CD14-positive monocyte (primary cell): ENCODE measurements at regions not wholly inside any gene's neighbourhood (a gene's known extent, or its start where the extent isn't known, plus 50 kb on each side); places are given as distances from the start of the nearest gene placed in this dataset.

ENCODE experiments used
- DNase-seq, 3 donors: peaks; one replicate each; pipeline ENCODE4 v3.0.0-alpha.2; 2011 to 2022
- H2AFZ ChIP-seq: 2 replicates; pipeline ENCODE4 v1.6.0; 2012; ENCODE audit warnings: mild to moderate bottlenecking, low read depth, low read length, inconsistent platforms; ENCODE audit not compliant: insufficient read depth, poor library complexity, severe bottlenecking
- H3K27ac ChIP-seq, 2 donors: 1 replicate in 1 of 2; 2 replicates in 1 of 2; pipeline ENCODE4 v1.5.1; 2012 to 2013; ENCODE audit warnings: low read length in 2 of 2, control low read depth in 1 of 2, inconsistent platforms in 1 of 2, low read depth in 1 of 2, mild to moderate bottlenecking in 1 of 2
- H3K27me3 ChIP-seq, 2 donors: one replicate each; pipeline versions ENCODE4 v1.6.0 to v1.6.1; 2011 to 2013; ENCODE audit warnings: low read length in 2 of 2; ENCODE audit not compliant: control insufficient read depth in 2 of 2, insufficient read depth in 2 of 2
- H3K36me3 ChIP-seq, 2 donors: replicated peaks in 1 of 2; 1 replicate in 1 of 2; 2 replicates in 1 of 2; pipeline versions ENCODE4 v1.5.1 to v1.6.1; 2012 to 2013; ENCODE audit warnings: low read length in 2 of 2, control low read depth in 1 of 2, inconsistent platforms in 1 of 2, mild to moderate bottlenecking in 1 of 2; ENCODE audit not compliant: insufficient read depth in 2 of 2, control insufficient read depth in 1 of 2
- H3K4me1 ChIP-seq, 2 donors: 1 replicate in 1 of 2; 2 replicates in 1 of 2; pipeline versions ENCODE4 v1.5.1 to v1.6.1; 2012 to 2013; ENCODE audit warnings: low read length in 2 of 2, control low read depth in 1 of 2, inconsistent platforms in 1 of 2, mild to moderate bottlenecking in 1 of 2, moderate library complexity in 1 of 2; ENCODE audit not compliant: insufficient read depth in 2 of 2, control insufficient read depth in 1 of 2
- H3K4me2 ChIP-seq: replicated peaks from 2 replicates; pipeline ENCODE3; 2012; ENCODE audit warnings: low read length, moderate library complexity, mild to moderate bottlenecking; ENCODE audit not compliant: poor library complexity, severe bottlenecking; ENCODE audit errors: extremely low read depth
- H3K4me3 ChIP-seq, 3 experiments: fragments of 200-600 bp in 1 of 3; sonication (generic) in 1 of 3; replicated peaks in 1 of 3; 1 replicate in 2 of 3; 2 replicates in 1 of 3; pipeline ENCODE4 v1.5.1; 2011 to 2013; ENCODE audit warnings: low read length in 3 of 3, mild to moderate bottlenecking in 3 of 3, control low read depth in 2 of 3, low read depth in 2 of 3, inconsistent platforms in 1 of 3, moderate library complexity in 1 of 3
- H3K79me2 ChIP-seq: 2 replicates; pipeline ENCODE4 v1.6.0; 2012; ENCODE audit warnings: mild to moderate bottlenecking, control low read depth, inconsistent platforms, low read length, moderate library complexity; ENCODE audit not compliant: insufficient read depth
- H3K9ac ChIP-seq: 2 replicates; pipeline ENCODE4 v1.6.0; 2017; ENCODE audit warnings: low read length, mild to moderate bottlenecking; ENCODE audit not compliant: insufficient read depth, poor library complexity, severe bottlenecking
- H3K9me3 ChIP-seq, 2 donors: replicated peaks in 1 of 2; 1 replicate in 1 of 2; 2 replicates in 1 of 2; pipeline versions ENCODE4 v1.5.1 to v1.6.1; 2012 to 2013; ENCODE audit warnings: low read length in 2 of 2, control low read depth in 1 of 2; ENCODE audit not compliant: control insufficient read depth in 1 of 2, insufficient read depth in 1 of 2
- H4K20me1 ChIP-seq: 2 replicates; pipeline ENCODE4 v1.6.0; 2012; ENCODE audit warnings: mild to moderate bottlenecking, low read length, control low read depth, moderate library complexity; ENCODE audit not compliant: insufficient read depth
- H3K27ac Mint-ChIP-seq, 7 donors: one replicate each; pipeline ENCODE4 v1.8.0; 2020; ENCODE audit warnings: mild to moderate bottlenecking in 7 of 7, mixed read lengths in 7 of 7, moderate library complexity in 6 of 7, inconsistent platforms in 2 of 7
- H3K27me3 Mint-ChIP-seq, 3 donors: one replicate each; pipeline ENCODE4 v1.8.0; 2021 to 2022; ENCODE audit warnings: low read depth in 3 of 3, mild to moderate bottlenecking in 3 of 3, mixed read lengths in 3 of 3, moderate library complexity in 3 of 3, inconsistent platforms in 1 of 3
- H3K36me3 Mint-ChIP-seq, 2 donors: one replicate each; pipeline ENCODE4 v1.8.0; 2020; ENCODE audit warnings: mixed read lengths in 2 of 2, inconsistent platforms in 1 of 2, mild to moderate bottlenecking in 1 of 2
- H3K4me1 Mint-ChIP-seq: one replicate; pipeline ENCODE4 v1.8.0; 2020; ENCODE audit warnings: mild to moderate bottlenecking, mixed read lengths
- H3K4me3 Mint-ChIP-seq, 2 donors: one replicate each; pipeline ENCODE4 v1.8.0; 2020; ENCODE audit warnings: mild to moderate bottlenecking in 2 of 2, mixed read lengths in 2 of 2, moderate library complexity in 1 of 2
- H3K9me3 Mint-ChIP-seq, 7 donors: one replicate each; pipeline ENCODE4 v1.8.0; 2020 to 2022; ENCODE audit warnings: mixed read lengths in 7 of 7, mild to moderate bottlenecking in 6 of 7, moderate library complexity in 6 of 7, inconsistent platforms in 2 of 7
- WGBS: methylation state at CpG from one replicate; pipeline ENCODE4 v1.1.5; 2013; ENCODE audit warnings: missing lambda C conversion rate; ENCODE audit not compliant: insufficient coverage; 5-methylcytosine and 5-hydroxymethylcytosine counted together
- intact Hi-C, 2 donors: fragments of 100-400 bp; cut with micrococcal nuclease; formaldehyde crosslinking; loops; one replicate each; pipeline versions ENCODE4 v1.15.0 to v1.15.1; 2023
- TF ChIP-seq, protein P1 (sequence below): fragments of 200-600 bp; IDR thresholded peaks from one replicate; pipeline ENCODE4 v1.8.0; 2022; ENCODE audit warnings: antibody characterized with exemption, mild to moderate bottlenecking

DNA sequence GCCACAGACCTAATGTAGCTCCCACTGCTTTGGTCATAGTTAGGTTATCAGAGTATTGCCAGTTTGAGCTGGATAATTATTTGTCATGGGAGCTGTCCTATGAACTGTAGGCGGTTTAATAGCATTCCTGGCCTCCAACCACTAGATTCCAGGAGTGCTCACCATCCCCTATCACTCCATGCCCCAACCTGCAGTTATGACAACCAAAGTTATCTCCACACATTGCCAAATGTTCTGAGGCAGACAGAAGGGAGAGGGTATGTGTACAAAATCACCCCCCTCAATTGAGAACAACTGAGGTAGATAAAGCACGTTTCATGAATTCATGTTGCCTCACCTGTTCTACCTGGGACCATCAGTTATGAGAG is 119.0 kb upstream of the CACUL1 start:
- H3K36me3 Mint-ChIP-seq: no peaks in the 10 kb centered on the region
- H3K4me3 ChIP-seq: no peak overlapping the region
- TF ChIP-seq, protein P1, sequence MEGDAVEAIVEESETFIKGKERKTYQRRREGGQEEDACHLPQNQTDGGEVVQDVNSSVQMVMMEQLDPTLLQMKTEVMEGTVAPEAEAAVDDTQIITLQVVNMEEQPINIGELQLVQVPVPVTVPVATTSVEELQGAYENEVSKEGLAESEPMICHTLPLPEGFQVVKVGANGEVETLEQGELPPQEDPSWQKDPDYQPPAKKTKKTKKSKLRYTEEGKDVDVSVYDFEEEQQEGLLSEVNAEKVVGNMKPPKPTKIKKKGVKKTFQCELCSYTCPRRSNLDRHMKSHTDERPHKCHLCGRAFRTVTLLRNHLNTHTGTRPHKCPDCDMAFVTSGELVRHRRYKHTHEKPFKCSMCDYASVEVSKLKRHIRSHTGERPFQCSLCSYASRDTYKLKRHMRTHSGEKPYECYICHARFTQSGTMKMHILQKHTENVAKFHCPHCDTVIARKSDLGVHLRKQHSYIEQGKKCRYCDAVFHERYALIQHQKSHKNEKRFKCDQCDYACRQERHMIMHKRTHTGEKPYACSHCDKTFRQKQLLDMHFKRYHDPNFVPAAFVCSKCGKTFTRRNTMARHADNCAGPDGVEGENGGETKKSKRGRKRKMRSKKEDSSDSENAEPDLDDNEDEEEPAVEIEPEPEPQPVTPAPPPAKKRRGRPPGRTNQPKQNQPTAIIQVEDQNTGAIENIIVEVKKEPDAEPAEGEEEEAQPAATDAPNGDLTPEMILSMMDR: no peak
- no peaks in the 10 kb centered on the region for H3K27me3 ChIP-seq
- H3K27me3 Mint-ChIP-seq: peaks cover 2 to 7% (median 3%) of the 10 kb centered on the region in 3 donors
- intact Hi-C loops: no loop called here
- no peak overlapping the region for H3K9ac ChIP-seq
- H3K27ac Mint-ChIP-seq: no peak overlapping the region
- no CpG with 5 or more reads among the region's 2 CpGs for WGBS
- H3K4me1 Mint-ChIP-seq: peaks cover 35% of the 10 kb centered on the region
- no peaks in the 10 kb centered on the region for H3K9me3 ChIP-seq
- H3K9me3 Mint-ChIP-seq: peaks cover 2 to 8% (median 4%) of the 10 kb centered on the region in 7 donors
- H3K79me2 ChIP-seq: no peaks in the 10 kb centered on the region
- H3K27ac ChIP-seq: no peak overlapping the region
- no peak overlapping the region for H3K4me2 ChIP-seq
- H3K4me1 ChIP-seq: peaks cover 21 to 22% of the 10 kb centered on the region in 2 donors
- H4K20me1 ChIP-seq: no peaks in the 10 kb centered on the region
- no peak for DNase-seq
- H3K36me3 ChIP-seq: no peaks in the 10 kb centered on the region
- no peak overlapping the region for H3K4me3 Mint-ChIP-seq
- H2AFZ ChIP-seq: no peak overlapping the region

GRCh38 chr10:118874171-118874570 is 119.4 kb upstream of the CACUL1 start:
- TF ChIP-seq, protein P1: no peak
- DNase-seq: no peak
- Histone ChIP-seq H3K27ac (no peak overlapping the region), H3K36me3 (no peaks in the 10 kb centered on the region), H3K9me3 (no peaks in the 10 kb centered on the region), H3K4me1 (peaks cover 21 to 22% of the 10 kb centered on the region in 2 donors), H3K4me3 (no peak overlapping the region), H3K27me3 (no peaks in the 10 kb centered on the region), H4K20me1 (no peaks in the 10 kb centered on the region), H3K9ac (no peak overlapping the region), H2AFZ (no peak overlapping the region), H3K4me2 (no peak overlapping the region), H3K79me2 (no peaks in the 10 kb centered on the region)
- Mint-ChIP-seq H3K27me3 (peaks cover 2 to 9% (median 4%) of the 10 kb centered on the region in 3 donors), H3K9me3 (peaks cover 2 to 9% (median 6%) of the 10 kb centered on the region in 7 donors), H3K36me3 (no peaks in the 10 kb centered on the region), H3K27ac (no peak overlapping the region), H3K4me1 (peaks cover 34% of the 10 kb centered on the region), H3K4me3 (no peak overlapping the region)
- intact Hi-C loops: no loop called here
- no CpG with 5 or more reads among the region's 2 CpGs for WGBS
